Sciatic nerve (tissue), 2 donors: ENCODE measurements at regions not wholly inside any gene's neighbourhood (a gene's known extent, or its start where the extent isn't known, plus 50 kb on each side); places are given as distances from the start of the nearest gene placed in this dataset.

Experiments used
- ATAC-seq: fragments of 200-7000 bp; cut with Tn5 transposase; one replicate; pipeline ENCODE4 v1.9.1; 2020; ENCODE audit warnings: mild to moderate bottlenecking, moderate library complexity
- DNase-seq: peaks from one replicate; pipeline ENCODE4 v3.0.0-alpha.2; 2020; ENCODE audit warnings: low spot score
- intact Hi-C: fragments of 100-400 bp; cut with DNase I; formaldehyde crosslinking; loops from one replicate; pipeline ENCODE4 v1.14.2; 2022
- donor health status: DM: no; HTN: no; CAD: no.
- donor health status: DM: no; HTN: no; CAD: no.

DNA sequence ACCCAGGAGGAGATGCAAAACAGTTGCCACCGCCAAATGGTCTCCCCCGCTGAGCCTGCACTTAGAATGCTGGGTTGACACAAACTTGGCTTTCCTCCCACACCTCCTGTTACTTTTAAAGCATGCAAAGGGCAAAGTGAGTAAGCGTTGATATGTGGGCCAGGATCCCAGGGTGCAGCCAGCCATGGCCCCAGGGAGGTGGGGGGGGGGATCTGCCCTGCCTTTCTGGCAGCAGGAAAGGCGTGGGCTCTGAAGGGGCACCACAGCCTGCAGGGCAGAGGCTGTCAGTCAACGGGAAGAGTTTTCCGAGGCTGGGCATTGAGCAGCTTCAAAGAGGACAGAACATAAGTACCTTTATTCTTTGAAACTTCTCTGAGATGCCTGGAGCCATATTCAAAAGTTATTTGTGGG is 142.3 kb downstream of the ABCC12 start:
- intact Hi-C loops, result no loop called here
- DNase-seq (no peak), ATAC-seq (no peak)

DNA sequence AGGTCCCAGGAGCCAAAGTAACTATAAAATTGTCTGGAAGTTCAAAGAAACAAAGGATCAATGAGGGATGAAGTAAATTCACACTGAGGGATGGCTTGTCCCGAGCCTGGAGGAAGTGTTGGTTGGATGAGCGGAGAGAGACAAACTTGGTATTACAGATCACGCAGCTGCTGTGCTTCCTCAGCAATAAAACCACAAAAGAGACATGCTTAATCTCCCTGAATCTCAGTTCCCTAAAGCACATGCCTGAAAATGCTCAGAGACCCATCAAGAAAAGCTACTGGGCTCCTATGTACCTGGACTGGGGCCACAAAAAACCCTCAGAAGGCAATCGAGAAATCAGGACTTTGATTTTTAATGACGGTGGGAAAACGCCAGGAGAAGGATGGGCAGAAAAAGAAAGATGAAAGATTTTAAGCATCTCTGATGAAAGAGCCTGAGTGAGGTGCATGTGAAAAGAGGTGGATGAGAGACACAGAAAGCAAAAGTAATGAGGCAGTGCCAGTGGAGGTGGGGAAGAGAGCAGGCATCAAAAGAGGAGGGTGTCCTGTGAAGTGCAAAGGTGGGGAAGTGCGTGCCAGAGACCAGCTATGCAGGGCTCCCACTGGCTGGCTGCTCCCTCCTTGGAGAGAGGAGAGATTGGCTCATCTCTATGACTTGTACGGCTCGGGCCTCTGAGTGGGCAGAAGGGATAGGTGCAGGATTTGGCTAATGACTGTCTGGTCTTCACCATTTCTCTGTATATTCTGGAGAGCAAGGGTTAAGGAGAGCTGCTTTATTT is 143.7 kb downstream of the ABCC12 start:
- intact Hi-C loops, result no loop called here
- ATAC-seq, result no peak

DNA sequence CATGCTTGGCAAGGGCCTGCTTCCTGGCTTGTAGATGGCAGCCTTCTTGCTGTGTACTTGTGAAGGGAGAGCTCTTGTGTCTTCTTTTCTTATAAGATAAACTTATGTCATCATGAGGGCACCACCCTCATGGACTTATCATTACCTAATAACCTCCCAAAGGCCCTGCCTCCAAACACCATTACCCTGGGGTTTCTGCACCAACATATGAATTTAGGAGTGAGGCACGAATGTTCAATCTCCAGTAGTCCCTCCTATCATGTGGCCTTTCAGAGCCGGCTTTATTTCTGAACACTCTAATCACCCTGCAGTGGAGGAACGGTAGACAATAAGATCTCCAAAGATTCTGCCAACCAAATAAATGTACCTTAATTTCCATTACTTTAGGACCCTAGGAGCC is 144.3 kb downstream of the ABCC12 start:
- ATAC-seq (no peak), DNase-seq (no peak)
- intact Hi-C loops, result no loop called here

More for the DNA sequence above, 143.7 kb downstream of the ABCC12 start:
- DNase-seq, result no peak

DNA sequence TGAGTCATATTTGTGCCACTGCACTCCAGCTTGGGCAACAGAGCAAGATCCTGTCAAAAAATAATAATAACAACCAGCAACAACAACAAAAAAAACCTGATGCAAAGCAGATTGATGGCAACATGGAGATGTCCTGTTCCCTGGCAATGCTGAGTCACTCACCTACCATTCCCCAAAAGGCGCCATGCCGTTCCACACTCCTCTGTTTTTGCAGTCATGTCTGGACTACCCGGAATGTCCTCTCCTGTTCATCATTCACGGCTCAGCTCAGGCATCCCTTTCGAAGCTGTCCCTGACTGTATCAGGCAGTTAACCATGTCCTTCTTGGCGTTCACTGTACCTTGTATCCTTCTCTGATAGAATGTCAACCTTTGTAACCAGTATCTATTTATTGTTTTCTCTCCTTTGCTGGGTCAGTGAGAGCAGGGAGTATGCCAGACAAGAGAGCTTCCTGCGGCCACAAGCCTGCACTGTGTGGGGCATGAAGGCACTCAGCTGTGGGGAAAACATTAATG is 147.7 kb downstream of the ABCC12 start:
- DNase-seq (no peak), ATAC-seq (no peak)
- intact Hi-C loops, result no loop called here

DNA sequence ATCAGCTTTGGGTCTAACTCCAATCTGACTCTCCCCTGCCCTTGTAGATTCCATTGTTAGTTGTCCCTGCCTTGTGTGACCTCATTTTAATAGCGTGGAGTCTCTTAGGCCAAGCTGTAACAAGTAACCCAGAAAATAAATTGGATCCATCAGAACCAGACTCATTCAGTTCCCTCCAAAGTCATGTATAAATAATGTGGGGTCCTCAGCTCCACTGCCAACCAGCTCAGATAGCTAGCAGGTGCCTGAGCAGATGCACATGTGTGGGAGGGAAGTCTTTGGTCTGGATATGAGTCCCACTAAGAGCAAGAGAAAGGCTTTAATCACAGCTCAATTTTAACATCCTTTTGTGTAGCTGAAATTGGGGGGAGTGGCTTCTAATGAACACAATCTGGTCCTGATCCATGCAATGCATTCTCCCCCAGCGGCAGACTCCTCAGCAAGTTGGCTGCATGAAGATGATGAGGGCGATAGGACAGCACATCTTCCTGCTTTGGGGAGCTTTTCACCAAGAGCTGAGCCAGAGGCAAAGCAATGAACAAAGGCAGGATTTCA is 151.6 kb downstream of the ABCC12 start:
- ATAC-seq (no peak), DNase-seq (no peak)
- intact Hi-C loops, result no loop called here

DNA sequence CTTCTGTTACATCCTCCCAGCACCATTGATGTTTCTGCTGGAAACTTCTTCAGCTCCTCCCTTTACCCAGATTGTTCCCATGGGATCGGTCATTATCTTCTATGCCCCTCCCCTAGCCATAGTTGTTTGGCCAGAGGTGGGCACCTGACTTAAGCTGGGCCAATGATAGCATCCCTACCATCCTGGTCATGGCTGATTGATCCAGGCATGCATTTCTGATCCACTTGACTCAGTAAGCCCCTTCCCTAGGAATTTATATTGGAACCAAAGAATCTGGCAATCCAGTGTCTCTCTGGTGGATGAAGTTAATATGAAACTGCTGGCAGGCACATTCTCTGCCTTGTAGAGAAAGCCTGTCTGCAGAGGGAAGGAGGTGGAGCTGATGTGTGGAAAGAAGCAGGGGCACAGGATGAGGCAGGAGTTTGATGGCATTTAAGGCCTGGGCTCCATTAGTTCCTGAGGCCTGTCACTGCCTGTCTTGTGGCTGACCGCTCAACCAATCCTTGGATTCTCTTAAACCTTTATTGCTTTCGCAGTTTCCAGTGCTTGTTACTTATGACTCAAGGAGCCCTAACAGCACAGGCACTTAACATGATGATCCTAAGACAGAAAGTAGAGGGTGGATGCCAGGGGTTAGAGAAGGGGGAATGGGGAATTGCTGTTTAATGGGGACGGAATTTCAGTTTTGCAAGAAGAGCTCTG is 152.4 kb downstream of the ABCC12 start:
- ATAC-seq (peak; percentile 97), DNase-seq (no peak)
- intact Hi-C loops, result no loop called here

DNA sequence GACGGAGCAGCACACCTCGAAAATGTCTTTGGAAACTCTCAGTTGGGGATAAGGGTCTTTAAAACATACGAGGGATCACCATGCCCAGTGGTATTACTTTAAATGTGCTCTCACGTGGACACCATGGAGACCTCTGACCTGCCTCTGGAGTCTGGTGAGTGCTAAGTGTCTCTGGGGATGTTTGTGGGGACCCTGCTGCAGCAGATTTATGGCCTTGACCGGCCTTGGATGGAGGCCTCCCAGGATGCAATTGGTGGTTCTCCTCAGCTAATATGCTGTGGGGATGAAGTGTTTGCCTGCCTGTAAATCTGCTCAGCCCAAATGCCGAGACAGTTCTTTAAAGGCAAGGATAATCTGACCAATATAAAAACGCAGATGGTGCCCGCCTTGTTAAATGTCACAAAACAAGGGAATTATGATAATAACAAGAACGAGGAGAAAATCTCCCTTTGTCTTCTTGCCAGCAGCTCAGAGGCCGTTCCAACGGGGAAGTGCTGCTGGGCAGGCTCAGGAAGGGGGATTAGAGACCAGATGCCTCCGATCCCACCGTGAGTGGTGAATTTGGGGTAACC is 154.4 kb downstream of the ABCC12 start:
- intact Hi-C loops, result no loop called here
- ATAC-seq, result no peak
- no peak for DNase-seq

DNA sequence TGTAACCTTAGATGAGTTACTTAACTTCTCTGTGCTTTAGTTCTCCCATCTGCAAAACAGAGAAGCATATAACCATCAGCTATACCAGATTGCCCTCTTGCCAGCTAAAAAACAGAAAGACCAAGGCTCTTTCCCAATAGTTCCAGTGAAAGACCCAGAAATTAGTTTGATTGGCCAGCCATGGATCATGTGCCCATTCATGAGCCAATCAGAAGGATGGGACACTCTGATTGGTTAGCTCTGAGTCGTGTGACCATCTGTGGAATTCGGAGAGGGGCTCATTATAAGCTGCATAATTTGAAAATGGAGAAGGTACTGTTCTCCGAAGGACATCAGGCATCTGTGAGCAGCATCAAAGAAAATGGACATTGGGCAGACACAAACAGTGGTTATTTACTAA is 155.2 kb downstream of the ABCC12 start:
- ATAC-seq (no peak), DNase-seq (no peak)
- intact Hi-C loops, result no loop called here

DNA sequence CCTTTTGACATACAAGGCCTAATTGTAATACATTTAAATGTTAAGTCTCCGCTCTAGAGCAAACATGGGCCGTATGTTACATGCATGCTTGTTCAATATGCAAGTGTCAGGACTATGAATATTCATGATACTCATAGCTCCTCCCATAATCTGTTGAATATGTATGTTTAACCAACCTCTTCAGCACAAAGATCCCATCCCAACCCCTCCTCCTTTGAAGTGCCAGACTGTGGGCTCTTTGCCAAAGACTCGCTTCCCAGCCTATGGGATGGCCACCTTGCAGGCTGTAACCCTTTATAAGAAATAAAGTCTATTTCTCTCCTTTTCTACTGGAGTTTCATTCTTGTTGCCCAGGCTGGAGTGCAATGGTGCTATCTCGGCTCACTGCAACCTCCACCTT is 156.2 kb downstream of the ABCC12 start:
- intact Hi-C loops, result no loop called here
- no peak for DNase-seq

DNA sequence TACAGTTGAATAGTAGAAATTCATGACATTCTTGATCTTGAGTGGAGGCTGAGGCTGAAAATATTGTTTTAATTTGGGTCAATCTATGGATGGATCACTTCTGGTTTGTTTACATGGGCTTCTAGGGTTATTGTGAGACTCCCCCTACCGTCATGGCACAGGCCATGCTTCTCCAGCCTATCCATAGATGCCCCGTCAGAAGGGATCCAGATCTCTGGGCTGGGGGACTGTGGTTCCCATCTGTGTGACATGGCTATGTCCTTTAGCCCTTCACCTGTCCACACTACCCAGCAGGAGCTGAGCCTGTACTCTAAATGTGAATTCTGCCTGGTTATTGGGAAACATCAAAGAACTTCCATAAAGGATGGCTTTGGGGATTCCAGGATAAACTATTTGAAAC is 160.4 kb downstream of the ABCC12 start:
- intact Hi-C loops, result no loop called here
- no peak for DNase-seq
- ATAC-seq, result no peak

More for the DNA sequence above, 156.2 kb downstream of the ABCC12 start:
- ATAC-seq, result no peak

DNA sequence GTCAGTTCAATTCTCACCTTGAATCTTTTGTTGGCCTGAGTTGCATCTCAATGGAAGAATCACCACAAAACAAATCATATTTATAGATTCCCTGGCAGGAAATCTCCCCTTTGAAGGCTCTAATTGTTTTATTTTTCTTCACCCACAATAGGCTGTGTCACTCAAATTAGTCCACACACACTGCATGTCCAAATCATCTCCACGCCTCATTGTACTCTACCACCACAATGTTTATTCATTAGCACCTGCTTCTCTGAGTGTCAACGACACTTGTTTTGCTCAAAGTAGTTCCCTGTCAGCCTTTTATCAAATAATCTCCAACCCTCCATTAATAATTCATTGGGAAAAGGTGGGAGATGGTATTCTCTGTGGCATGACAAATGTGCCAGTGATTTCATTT is 164.3 kb downstream of the ABCC12 start:
- ATAC-seq (no peak), DNase-seq (no peak)
- intact Hi-C loops, result no loop called here

DNA sequence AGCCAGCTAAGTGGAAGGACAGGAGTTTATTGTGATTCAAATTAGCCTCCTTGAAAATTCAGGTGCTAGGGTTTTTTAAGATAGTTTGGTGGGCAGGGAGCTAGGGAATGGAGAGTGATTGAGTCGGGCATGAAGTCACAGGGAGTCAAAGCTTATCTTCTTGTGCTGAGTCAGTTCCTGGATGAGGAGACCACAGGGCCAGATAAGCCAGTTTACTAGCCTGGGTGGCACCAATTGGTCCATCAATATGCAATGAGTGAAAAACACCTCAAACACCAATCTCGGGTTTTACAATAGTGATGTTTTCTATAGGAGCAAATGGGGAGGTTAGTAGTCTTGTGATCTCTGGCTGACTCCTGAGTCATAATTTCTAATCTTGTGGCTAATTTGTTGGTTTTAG is 165.1 kb downstream of the ABCC12 start:
- intact Hi-C loops, result no loop called here
- ATAC-seq (no peak), DNase-seq (no peak)

DNA sequence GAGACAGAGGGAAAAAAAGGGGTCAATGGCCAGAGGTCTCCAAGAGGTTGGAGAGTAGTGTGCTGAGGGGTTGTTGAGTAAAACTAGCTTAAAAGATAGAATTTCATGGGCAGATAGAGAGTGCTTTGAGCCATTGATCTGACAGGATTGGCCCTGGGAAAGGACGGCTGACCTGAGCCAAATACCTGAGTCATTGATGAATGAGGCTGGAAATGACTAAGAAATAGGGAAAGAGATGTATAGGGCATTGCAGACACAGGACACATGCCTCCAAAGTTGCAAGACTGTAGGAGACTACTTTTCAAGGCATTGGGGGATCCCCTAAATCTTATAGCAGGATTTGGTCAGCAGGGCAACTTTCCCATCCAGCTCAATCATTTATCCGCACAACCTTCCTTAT is 168.7 kb downstream of the ABCC12 start:
- DNase-seq, result no peak
- intact Hi-C loops, result no loop called here
- no peak for ATAC-seq

DNA sequence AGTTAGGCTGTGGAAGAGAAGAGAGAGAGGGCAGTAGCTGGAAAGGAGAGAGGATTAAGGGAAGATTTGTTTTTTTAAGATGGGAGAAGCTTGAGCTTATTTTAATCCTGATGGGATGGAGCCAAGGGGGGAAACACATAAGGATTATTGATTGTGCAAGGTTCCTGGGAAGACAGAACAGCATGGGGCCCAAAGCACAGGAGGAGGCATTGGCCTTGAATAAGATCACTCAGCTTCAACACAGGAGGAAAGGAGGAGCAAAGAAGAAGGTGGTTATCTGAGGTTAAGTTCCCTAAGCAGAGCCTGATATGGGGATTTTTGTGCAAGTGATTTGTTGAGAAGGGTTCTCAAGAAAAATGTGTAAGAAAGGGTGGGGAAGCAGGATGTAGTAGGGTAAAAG is 169.8 kb downstream of the ABCC12 start:
- no peak for DNase-seq
- intact Hi-C loops, result no loop called here
- ATAC-seq, result no peak

DNA sequence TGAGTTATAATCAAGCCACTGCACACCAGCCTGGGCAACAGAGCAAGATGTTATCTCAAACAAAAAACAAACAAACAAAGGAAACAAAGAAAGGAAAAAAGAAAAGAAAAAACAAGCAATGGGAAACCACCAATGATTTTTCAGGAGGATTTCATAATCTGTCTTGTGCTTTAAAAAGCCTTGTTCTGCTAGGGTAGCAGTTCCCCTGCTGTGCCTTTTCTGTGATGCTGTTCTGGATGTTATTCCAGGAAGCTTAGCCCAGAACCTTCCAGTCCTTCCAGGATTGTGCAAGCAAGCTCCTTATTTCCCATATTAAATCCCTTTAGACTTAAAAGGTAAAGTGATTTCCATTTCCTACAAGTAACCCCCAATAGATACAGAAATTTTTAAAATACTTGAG is 171.1 kb downstream of the ABCC12 start:
- intact Hi-C loops, result no loop called here
- ATAC-seq (peak; percentile 84), DNase-seq (no peak)

DNA sequence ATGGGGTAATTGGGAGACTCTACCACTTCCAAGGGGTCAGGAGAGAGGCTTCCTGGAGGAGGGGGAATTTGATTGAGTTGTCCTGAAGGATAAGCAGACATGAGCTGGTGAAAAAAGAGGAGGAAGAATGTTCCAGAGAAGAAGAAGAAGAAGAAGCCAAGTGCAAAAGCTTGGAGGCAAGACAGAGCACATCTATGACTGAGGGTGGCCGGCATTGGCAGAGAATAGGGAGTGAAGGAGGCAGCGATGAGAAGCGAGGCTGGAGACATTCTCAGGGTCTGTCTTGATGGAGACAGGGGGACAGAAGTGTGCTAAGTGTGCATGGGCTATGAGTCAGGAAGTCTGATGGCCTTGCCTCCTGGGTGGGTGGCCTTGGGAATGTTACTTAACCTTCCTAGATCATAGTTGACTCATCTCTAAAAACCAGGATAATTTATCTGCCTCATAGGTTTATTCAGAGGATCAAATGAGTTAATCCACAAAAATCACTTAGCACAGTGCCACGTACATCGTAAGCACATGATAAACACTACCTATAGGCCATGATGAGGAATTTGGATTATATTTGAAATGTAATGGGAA is 171.7 kb downstream of the ABCC12 start:
- DNase-seq, result no peak
- no peak for ATAC-seq
- intact Hi-C loops, result no loop called here

DNA sequence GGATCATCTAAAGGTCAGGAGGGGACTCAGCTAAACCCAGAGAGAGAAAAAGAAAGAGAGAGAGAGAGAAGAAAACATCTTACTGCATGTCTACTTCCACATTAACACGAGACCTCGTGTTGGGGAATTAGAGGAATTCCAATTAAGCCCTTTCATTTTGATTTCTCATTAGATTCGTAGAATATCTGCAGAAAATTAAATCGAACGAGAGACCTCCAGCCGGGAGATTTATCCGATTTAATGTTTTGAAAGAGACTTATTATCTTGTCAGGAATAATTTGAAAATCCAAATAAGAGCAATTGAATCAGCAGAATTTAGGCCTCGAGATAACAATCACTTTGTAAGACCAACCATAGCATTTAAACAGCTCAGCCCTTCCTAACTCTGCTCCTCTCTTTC is 175.6 kb downstream of the ABCC12 start:
- intact Hi-C loops, result no loop called here
- DNase-seq (no peak), ATAC-seq (no peak)

DNA sequence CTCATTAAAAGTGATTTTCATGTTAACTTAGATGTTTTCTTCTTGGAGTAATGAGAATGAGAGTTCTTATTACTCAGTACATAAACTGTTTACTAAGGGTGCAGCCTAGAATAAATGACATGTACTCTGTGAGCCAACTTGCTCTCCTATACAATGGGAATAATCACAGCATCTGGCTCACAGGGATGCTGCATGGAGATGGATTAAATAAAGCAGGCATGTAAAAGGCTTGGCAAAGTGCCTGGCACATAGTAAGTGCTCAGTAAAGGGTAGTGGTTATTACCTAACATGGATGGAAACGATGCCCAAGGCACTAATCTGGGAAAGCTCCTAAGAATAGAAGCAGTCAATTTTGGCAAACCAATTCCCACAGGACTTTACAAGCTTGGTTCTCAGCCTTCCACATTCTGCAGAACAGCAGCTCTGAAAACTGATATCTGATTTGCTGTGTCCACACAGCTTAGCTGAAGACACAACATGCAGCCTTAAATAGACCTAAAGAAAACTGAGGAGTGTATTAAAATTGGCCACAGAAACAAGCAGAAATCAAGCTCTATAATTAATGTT is 176.1 kb downstream of the ABCC12 start:
- intact Hi-C loops, result no loop called here
- ATAC-seq, result no peak
- no peak for DNase-seq

DNA sequence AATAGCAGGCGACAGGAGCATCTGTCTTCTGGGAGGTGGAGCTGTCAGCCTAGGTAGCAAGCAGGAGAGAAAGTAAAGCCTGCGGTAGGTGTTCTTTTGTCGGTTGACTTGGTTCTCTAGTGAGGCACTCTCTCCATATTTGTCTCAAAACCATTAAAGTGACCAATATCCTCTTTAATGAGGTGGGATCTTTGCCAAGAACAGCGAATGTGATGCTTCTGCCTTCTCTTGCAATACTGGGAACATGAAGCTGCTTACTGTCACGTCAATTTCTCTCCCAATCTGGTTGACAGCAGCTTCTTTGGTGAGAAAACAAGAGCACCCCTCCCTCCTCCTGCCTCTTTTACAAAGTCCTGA is 176.7 kb downstream of the ABCC12 start:
- no peak for DNase-seq
- no peak for ATAC-seq
- intact Hi-C loops, result no loop called here
